ENCODE measurements at regions not wholly inside any gene's neighbourhood (a gene's known extent, or its start where the extent isn't known, plus 50 kb on each side); places are given as distances from the start of the nearest gene placed in this dataset.

DNA sequence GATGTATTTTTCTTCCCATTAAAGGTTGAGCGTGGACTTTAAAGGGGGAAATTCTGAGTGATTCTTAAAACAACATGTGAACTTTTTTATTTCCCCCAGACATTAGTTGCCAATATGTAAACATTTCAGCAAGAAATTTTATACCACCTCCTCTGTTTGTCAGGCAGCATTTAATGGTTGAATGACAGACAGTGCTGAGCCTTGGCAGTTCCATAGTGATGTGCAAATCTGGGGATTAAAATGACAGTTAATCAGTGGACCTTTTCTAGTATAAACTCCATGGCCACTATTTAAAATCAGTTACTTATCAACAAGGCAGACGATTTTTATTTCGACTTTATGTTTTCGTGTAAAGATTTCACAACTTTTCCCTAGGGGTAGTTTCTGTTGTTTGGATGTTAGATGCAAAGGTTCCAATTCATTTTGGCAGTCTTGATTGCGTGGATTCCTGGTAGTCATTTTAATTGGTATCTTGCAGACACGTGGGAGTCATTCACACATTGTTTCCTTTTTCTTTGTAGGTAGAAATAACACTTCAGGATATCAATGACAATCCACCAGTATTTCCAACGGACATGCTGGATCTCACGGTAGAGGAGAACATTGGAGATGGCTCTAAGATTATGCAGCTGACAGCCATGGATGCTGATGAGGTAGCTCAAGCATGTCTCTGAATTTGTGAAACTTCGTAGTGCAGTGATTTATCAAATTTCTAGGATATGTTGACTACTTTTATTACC lies 83.7 kb downstream of the FAT4 start:
- TF ChIP-seq, protein P1, sequence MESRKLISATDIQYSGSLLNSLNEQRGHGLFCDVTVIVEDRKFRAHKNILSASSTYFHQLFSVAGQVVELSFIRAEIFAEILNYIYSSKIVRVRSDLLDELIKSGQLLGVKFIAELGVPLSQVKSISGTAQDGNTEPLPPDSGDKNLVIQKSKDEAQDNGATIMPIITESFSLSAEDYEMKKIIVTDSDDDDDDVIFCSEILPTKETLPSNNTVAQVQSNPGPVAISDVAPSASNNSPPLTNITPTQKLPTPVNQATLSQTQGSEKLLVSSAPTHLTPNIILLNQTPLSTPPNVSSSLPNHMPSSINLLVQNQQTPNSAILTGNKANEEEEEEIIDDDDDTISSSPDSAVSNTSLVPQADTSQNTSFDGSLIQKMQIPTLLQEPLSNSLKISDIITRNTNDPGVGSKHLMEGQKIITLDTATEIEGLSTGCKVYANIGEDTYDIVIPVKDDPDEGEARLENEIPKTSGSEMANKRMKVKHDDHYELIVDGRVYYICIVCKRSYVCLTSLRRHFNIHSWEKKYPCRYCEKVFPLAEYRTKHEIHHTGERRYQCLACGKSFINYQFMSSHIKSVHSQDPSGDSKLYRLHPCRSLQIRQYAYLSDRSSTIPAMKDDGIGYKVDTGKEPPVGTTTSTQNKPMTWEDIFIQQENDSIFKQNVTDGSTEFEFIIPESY (IDR thresholded peaks at IDR 0.05) = no peak
- TF ChIP-seq CTCF (IDR thresholded peaks at IDR 0.05 in 2 of 3, conservative IDR thresholded peaks at IDR 0.05 in 1 of 3; ENCODE audit: control insufficient read depth in 2 of 3, extremely low read depth in 1 of 3, insufficient read depth in 1 of 3, low read depth in 3 of 3, low read length in 3 of 3) (no peak), BMI1 (IDR thresholded peaks at IDR 0.05; ENCODE audit: borderline replicate concordance) (no peak), ZBTB40 (IDR thresholded peaks at IDR 0.05; ENCODE audit: borderline replicate concordance) (no peak), YY1 (IDR thresholded peaks at IDR 0.05; ENCODE audit: low read depth, low read length) (no peak), ESRRA (IDR thresholded peaks at IDR 0.05; ENCODE audit: low read length) (no peak), USF2 (IDR thresholded peaks at IDR 0.05; ENCODE audit: borderline replicate concordance, low read depth, low read length) (no peak), EP300 (IDR thresholded peaks at IDR 0.05; ENCODE audit: borderline replicate concordance in 1 of 2, control insufficient read depth in 1 of 2, low read depth in 2 of 2, low read length in 2 of 2) (no peak), NFYA (IDR thresholded peaks at IDR 0.05; ENCODE audit: borderline replicate concordance, low read depth, low read length) (no peak), CREB1 (IDR thresholded peaks at IDR 0.05; ENCODE audit: low read depth) (no peak)
- TF ChIP-seq, protein P2, sequence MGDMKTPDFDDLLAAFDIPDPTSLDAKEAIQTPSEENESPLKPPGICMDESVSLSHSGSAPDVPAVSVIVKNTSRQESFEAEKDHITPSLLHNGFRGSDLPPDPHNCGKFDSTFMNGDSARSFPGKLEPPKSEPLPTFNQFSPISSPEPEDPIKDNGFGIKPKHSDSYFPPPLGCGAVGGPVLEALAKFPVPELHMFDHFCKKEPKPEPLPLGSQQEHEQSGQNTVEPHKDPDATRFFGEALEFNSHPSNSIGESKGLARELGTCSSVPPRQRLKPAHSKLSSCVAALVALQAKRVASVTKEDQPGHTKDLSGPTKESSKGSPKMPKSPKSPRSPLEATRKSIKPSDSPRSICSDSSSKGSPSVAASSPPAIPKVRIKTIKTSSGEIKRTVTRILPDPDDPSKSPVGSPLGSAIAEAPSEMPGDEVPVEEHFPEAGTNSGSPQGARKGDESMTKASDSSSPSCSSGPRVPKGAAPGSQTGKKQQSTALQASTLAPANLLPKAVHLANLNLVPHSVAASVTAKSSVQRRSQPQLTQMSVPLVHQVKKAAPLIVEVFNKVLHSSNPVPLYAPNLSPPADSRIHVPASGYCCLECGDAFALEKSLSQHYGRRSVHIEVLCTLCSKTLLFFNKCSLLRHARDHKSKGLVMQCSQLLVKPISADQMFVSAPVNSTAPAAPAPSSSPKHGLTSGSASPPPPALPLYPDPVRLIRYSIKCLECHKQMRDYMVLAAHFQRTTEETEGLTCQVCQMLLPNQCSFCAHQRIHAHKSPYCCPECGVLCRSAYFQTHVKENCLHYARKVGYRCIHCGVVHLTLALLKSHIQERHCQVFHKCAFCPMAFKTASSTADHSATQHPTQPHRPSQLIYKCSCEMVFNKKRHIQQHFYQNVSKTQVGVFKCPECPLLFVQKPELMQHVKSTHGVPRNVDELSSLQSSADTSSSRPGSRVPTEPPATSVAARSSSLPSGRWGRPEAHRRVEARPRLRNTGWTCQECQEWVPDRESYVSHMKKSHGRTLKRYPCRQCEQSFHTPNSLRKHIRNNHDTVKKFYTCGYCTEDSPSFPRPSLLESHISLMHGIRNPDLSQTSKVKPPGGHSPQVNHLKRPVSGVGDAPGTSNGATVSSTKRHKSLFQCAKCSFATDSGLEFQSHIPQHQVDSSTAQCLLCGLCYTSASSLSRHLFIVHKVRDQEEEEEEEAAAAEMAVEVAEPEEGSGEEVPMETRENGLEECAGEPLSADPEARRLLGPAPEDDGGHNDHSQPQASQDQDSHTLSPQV (IDR thresholded peaks at IDR 0.05) = no peak
